HuH-7 (cell line): ENCODE measurements at regions not wholly inside any gene's neighbourhood (a gene's known extent, or its start where the extent isn't known, plus 50 kb on each side); places are given as distances from the start of the nearest gene placed in this dataset.
"Not testable (repeated sequence)": the region's sequence is repeated elsewhere in the genome, so short reads cannot be mapped to it uniquely, and the experiment has no call there.

Experiments used
- DNase-seq: peaks from one replicate; pipeline ENCODE4 v3.0.0; 2011; ENCODE audit warnings: low spot score

- no peak for DNase-seq
Observed at GRCh38 chr2:142827170-142827569, 50.3 kb upstream of the KYNU start.

DNA sequence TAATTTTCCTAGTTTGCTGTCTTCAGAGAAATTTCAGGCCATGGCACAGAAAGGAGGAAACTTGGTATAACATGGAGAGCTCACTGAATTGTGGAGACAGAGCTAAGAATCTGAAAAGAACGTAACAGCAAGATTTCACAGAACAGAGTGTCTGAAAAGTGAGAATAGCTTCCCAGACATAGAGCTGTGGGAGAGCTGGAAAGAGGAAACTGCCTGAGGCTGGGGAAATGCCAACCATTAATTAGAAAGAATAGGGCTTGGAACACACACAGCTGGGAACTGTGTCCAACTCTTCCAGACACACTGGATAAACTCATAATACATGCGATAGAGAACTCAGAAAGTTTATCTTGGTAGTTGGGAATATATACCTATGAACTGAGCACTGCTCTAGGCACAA, 51.6 kb upstream of the KYNU start:
- no peak for DNase-seq

GRCh38 chr2:142824756-142825155, 52.7 kb upstream of the KYNU start:
- DNase-seq = no peak

- DNase-seq = no peak
Observed at GRCh38 chr2:142822190-142822589, 55.3 kb upstream of the KYNU start.

- DNase-seq = no peak
Observed at GRCh38 chr2:142819411-142819810, 58.1 kb upstream of the KYNU start.

DNA sequence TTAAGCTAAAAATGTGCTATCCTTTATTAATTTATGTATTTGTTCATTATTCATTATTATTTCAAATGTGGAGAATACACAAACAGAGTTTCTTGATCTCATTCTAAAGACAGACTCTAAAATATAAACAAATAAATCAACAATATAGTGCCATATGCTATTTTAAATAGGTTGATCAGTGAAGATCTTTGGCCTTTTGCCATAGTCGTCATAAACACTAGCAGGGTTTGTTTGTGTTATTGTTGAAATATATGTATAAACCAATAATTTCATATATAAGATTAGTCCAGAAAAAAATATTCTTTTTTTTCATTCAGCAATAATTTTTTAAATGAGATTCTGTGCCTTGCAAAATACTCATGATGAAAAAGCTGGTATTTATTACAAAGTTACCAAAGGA, 62.1 kb upstream of the KYNU start:
- DNase-seq = no peak

GRCh38 chr2:142813830-142814829, 63.3 kb upstream of the KYNU start:
- DNase-seq = no peak

DNA sequence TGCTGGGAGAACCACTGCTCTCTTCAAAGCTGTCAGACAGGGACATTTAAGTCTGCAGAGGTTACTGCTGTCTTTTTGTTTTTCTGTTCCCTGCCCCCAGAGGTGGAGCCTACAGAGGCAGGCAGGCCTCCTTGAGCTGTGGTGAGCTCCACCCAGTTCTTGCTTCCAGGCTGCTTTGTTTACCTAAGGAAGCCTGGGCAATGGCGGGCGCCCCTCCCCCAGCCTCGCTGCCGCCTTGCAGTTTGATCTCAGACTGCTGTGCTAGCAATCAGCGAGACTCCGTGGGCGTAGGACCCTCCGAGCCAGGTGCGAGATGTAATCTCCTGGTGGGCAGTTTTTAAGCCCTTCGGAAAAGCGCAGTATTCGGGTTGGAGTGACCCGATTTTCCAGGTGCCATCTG, 65.8 kb upstream of the KYNU start:
- DNase-seq = not testable (repeated sequence)

GRCh38 chr2:142805244-142805643, 72.2 kb upstream of the KYNU start:
- DNase-seq = no peak

DNA sequence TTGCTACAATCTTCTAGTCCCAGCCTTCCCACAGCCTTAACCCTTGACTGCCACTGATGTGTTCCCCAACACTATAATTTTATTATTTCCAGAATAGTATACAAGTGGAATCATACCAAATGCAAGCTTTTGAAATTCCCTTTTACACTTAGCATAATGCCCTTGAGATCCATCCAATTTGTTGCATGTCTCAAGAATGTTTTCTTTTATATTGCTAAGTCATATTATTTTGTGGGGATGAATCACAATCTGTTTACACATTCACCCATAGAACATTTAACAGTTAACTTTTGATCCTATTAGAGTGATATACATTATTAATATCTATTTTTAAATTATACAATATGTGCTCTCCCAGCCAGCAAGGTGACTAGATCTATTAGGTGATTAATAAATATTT, 74.3 kb upstream of the KYNU start:
- DNase-seq = no peak

GRCh38 chr2:142796588-142796987, 80.9 kb upstream of the KYNU start:
- DNase-seq = no peak

- no peak for DNase-seq
Observed at GRCh38 chr2:142796161-142796560, 81.3 kb upstream of the KYNU start.

DNA sequence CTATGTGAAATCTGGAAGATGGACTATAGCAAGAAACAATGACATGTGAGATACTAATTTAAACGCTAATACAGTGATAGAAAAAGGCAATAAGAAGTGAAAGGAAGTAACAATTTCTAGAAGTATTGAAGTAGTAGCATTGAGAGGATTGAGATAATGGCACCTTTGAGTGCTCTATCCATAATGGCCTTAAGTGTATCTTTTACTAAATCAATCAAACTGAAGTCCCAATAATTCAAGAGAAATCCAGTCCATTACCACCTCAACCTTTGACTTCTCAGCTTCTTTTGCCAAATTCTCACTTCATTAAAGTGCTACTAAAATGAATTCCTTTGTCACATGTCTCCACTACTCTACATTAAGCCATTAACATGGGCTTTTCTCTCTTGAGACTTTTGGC, 82.6 kb upstream of the KYNU start:
- DNase-seq = no peak

- not testable (repeated sequence) for DNase-seq
Observed at GRCh38 chr2:142792328-142792727, 85.1 kb upstream of the KYNU start.

DNA sequence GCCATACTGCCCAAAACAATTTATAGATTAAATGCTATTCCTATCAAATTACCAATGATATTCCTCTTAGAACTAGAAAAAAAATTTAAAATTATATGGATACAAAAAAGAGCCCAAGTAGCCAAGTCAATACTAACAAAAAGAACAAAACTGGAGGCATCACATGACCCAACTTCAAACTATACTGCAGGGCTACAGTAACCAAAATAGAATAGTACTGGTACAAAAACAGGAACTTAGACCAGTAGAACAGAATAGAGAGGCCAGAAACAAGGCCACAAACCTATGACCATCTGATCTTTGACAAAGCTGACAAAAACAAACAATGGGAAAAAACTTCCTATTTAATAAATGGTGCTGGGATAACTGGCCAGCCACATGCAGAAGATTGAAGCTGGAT, 86.1 kb upstream of the KYNU start:
- DNase-seq = no peak

DNA sequence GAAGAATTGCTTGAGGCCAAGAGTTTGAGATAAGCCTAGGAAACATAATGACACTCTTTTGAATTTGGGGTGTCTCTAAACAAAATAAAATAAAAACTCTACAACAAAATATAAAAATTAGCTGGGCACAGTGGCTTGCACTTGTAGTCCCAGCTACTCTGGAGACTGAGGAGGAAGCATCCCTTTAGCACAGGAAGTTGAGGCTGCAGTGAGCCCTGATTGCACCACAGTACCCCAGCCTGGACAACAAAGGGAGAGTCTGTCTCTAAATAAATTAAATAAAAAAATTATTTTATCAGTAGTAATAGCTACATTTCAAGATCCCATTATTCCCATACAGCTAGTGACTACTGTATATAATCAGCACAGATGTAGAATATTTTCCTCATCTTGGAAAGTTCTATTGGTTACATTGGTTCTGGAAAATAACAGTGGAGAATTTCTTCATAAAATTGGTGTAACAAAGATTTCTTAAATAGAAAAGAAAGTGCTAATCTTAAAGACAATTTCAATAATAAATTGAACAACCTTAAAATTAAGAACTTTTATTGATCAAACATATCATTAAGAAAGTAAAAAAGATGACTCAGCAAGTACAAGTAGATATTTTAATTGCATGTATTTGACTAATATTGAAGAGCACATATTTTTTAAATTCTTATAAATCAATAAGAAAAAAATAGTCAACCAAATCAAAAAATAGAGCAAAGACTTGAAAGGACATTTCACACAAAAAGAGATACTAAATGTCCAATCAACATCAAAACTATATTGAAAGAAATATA, 90.4 kb upstream of the KYNU start:
- no peak for DNase-seq

DNA sequence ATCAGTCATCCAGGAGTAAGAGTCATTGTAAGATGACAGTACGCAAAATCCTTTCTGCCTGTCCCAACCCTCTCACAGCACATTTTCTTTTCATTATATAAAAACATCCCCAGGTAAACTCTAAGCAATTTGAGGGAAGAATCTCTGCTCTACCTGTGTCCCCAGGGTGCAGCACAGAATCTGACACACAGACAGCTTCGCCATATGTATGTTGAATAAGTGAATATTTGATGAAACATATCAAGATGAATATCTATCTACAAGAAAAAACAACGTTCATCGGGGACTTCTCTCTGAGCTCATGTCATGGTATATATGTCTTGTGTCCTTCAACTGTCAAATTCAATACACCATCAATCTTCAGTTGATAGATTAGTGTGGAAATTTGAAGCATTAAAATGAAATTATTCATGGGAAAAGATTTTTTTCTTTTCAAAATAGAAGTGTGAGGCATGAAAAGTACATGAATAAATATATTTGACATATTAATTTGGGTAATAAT, 94.5 kb upstream of the KYNU start:
- no peak for DNase-seq

- DNase-seq = no peak
Observed at GRCh38 chr2:142781146-142781545, 96.3 kb upstream of the KYNU start.

DNA sequence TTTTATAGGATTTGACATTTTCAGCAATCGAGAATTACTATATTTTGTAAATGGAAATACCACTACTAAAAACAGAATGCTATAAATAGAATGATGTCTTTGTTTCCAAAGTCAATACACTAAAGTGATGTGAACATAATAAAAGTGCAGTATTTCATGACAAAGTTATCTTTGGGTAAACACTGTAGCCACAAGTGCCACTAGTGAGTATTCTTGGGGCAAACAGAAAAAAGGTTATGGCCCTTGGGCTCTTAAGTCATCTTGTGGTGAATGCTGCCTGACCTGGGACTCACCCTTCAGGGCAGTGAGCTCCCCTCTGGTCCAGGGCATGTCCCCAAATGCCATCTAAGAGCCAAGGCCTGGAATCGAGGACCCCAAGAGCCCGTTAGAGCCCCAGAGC, 99.2 kb upstream of the KYNU start:
- DNase-seq = no peak

GRCh38 chr2:142777742-142778141, 99.7 kb upstream of the KYNU start:
- DNase-seq = no peak

DNA sequence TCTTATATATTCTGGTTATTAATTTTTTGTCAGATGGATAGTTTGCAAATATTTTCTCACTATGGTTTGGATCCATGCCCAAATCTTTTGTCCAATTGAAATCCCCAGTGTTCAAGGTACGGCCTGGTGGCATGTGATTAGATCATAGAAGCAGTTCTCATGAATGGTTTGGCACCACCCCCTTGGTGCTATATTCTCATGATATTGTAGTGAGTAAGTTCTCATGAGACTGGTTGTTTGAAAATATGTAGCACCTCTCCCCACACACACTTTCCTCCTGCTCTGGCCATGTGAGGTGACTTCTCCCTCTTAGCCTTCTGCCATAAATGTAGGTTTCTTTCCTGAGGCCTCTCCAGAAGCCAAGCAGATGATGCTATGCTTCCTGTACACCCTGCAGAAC, 107.7 kb upstream of the KYNU start:
- no peak for DNase-seq

DNA sequence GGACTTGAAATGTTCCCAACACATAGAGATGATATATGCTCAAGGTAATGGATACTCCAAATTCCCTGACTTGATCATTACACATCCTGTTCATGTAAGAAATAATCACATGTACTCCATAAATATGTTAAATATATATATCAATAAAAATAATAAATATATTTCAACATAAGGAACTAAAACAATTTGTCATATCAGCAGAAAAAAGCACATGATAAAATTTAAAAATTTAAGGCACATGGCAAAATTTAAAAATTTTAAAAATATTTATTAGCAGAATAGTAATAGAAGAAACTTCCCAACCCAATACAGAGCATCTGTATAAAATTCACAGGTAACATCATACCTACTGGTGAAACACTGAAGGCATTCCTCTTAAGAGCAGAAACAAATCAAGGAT, 109.6 kb upstream of the KYNU start:
- DNase-seq = no peak

DNA sequence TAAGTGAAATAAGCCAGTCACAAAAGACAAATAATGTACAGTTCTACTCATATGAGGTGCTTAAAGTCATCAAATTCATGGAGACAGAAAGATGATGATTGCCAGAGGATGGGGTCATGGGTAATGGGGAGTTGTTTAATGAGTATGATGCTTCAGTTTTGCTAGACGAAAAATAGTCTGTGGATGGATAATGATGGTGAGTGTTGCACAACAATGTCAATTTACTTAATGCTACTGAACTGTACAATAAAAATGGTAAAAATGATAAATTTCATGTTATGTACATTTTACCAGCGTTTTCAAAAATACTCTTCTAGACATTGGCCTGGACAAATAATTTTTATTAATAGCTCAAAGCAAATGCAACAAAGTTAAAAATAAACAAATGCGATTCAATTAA, 118.5 kb upstream of the KYNU start:
- no peak for DNase-seq
